GM10248 (cell line): ENCODE measurements at regions not wholly inside any gene's neighbourhood (a gene's known extent, or its start where the extent isn't known, plus 50 kb on each side); places are given as distances from the start of the nearest gene placed in this dataset.

Source experiments
- CTCF ChIA-PET: fragments of 300-600 bp; sonication (Branson Sonifier 250); formaldehyde crosslinking; extraction: SDS; loops from one replicate; lab custom pipeline; 2021; ENCODE audit warnings: antibody characterized with exemption; lab: Yijun Ruan, JAX
- POLR2A ChIA-PET: fragments of 350-650 bp; sonication (Branson Sonifier 250); formaldehyde crosslinking; extraction: SDS; loops from one replicate; lab custom pipeline; 2020; ENCODE audit warnings: antibody characterized with exemption; lab: Yijun Ruan, JAX
- DNase-seq: peaks from one replicate; pipeline ENCODE4 v3.0.0; 2012; ENCODE audit errors: extremely low spot score
- CTCF ChIP-seq: IDR thresholded peaks from 2 replicates; pipeline ENCODE4 v1.5.1; 2012; ENCODE audit warnings: mild to moderate bottlenecking, low read depth; ENCODE audit errors: extremely low read depth, missing control alignments, control extremely low read depth

GRCh38 chr11:45025716-45026492 lies 75.2 kb upstream of the TP53I11 start:
- POLR2A ChIA-PET = no interaction called here
- CTCF ChIA-PET = interaction anchor here (1.0 to 2.5 kb wide), 2 partner anchors 14 to 77 kb away, joined by 5 to 8 read pairs; no protein-coding TSS in a partner anchor
- peak; percentile 26 for DNase-seq
- TF ChIP-seq CTCF = no peak

GRCh38 chr11:45026835-45027234 lies 76.2 kb upstream of the TP53I11 start:
- ChIA-PET POLR2A (no interaction called here), CTCF (interaction anchor here (2.5 kb wide), 1 partner anchor 13 kb away, joined by 8 read pairs; no protein-coding TSS in a partner anchor)
- TF ChIP-seq CTCF = no peak
- DNase-seq = no peak

- TF ChIP-seq CTCF = no peak
- POLR2A ChIA-PET = no interaction called here
- DNase-seq = no peak
- CTCF ChIA-PET = interaction anchor here (2.5 kb wide), 1 partner anchor 13 kb away, joined by 8 read pairs; no protein-coding TSS in a partner anchor
These were observed 76.6 kb upstream of the TP53I11 start for GRCh38 chr11:45027312-45027711.

- ChIA-PET POLR2A (no interaction called here), CTCF (interaction anchor here (1.5 to 1.6 kb wide), 2 partner anchors 9 to 92 kb away, joined by 5 read pairs; no protein-coding TSS in a partner anchor)
- DNase-seq = no peak
- TF ChIP-seq CTCF = no peak
These were observed 78.4 kb upstream of the TP53I11 start for GRCh38 chr11:45028911-45029682.

- CTCF ChIA-PET = interaction anchor here (0.6 kb wide), 1 partner anchor 8 kb away, joined by 4 read pairs; no protein-coding TSS in a partner anchor
- POLR2A ChIA-PET = no interaction called here
- DNase-seq = no peak
- TF ChIP-seq CTCF = no peak
These were observed 80.1 kb upstream of the TP53I11 start for GRCh38 chr11:45030778-45031177.

DNA sequence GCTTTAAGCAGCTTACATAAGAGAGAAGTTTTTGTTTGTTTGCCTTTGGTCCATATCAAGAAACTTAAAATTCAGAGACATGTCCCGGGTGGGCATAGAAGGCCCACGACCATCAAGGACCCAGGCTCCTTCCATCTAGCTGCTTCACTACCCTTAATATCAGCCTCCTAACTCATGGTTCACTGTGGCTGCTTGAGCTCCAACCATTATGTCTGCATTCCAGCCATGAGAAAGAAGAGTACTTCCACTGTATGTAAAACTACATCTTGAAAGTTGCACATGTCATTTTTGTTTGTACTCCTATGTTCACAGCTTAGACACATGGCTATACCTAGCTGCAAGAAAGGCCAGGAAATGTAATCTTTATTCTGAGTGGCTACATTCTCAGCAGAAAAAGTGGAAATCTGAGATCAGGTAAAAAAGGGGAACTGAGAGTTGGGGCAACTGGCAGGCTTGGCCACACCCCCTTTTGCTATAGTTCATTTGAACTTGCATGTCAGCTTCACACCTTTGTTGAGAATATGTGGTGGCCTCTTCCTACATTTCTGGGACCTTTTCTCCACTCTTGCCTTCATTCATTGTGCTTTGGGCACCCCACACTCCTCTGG lies 81.3 kb upstream of the TP53I11 start:
- CTCF ChIA-PET = interaction anchor here (1.0 kb wide), 1 partner anchor 37 kb away, joined by 3 read pairs; no protein-coding TSS in a partner anchor
- POLR2A ChIA-PET = no interaction called here
- TF ChIP-seq CTCF = no peak
- DNase-seq = peak; percentile 63
